ENCODE measurements at regions not wholly inside any gene's neighbourhood (a gene's known extent, or its start where the extent isn't known, plus 50 kb on each side); places are given as distances from the start of the nearest gene placed in this dataset.

- Mint-ChIP-seq H3K27me3 (no peaks in the 10 kb centered on the region), H3K4me1 (ENCODE audit: low read depth) (no peaks in the 10 kb centered on the region), H3K4me3 (no peak overlapping the region), H3K9me3 (no peaks in the 10 kb centered on the region), H3K36me3 (ENCODE audit: low read depth) (no peaks in the 10 kb centered on the region), H3K27ac (no peak overlapping the region)
- no peaks in the 10 kb centered on the region for H3K4me1 ChIP-seq (ENCODE audit: insufficient read depth, low read length)
- TF ChIP-seq CTCF (IDR thresholded peaks at IDR 0.05) = no peak
- DNase-seq (no peak), ATAC-seq (ENCODE audit: poor library complexity) (no peak)
- POLR2A ChIA-PET = no interaction called here
- CTCF ChIA-PET = no interaction called here
- H3K4me3 ChIP-seq (ENCODE audit: low read length) = no peak overlapping the region
- intact Hi-C loops (cut with DNase I, micrococcal nuclease) = no loop called here
- no peaks in the 10 kb centered on the region for H3K36me3 ChIP-seq (ENCODE audit: insufficient read depth, low read length)
- no peaks in the 10 kb centered on the region for H3K9me3 ChIP-seq (ENCODE audit: control insufficient read depth in 1 of 2, insufficient read depth in 1 of 2, low read length in 2 of 2)
- H3K27me3 ChIP-seq (ENCODE audit: control insufficient read depth in 1 of 2, insufficient read depth in 2 of 2, low read length in 2 of 2) = no peaks in the 10 kb centered on the region
- H3K27ac ChIP-seq (ENCODE audit: low read depth in 1 of 2, low read length in 2 of 2) = no peak overlapping the region
These were observed 237.6 kb upstream of the C11orf87 start for GRCh38 chr11:109184376-109184775.

- no peaks in the 10 kb centered on the region for H3K4me1 ChIP-seq (ENCODE audit: insufficient read depth, low read length)
- Mint-ChIP-seq H3K4me3 (no peak overlapping the region), H3K36me3 (ENCODE audit: low read depth) (no peaks in the 10 kb centered on the region), H3K4me1 (ENCODE audit: low read depth) (no peaks in the 10 kb centered on the region), H3K27ac (no peak overlapping the region), H3K9me3 (peaks cover 7% of the 10 kb centered on the region), H3K27me3 (no peaks in the 10 kb centered on the region)
- H3K27ac ChIP-seq (ENCODE audit: low read depth in 1 of 2, low read length in 2 of 2) = no peak overlapping the region
- ATAC-seq (ENCODE audit: poor library complexity) (no peak), DNase-seq (no peak)
- no peak overlapping the region for H3K4me3 ChIP-seq (ENCODE audit: low read length)
- no peak for TF ChIP-seq CTCF (IDR thresholded peaks at IDR 0.05)
- H3K9me3 ChIP-seq (ENCODE audit: control insufficient read depth in 1 of 2, insufficient read depth in 1 of 2, low read length in 2 of 2) = peaks cover 0 to 6% of the 10 kb centered on the region in 2 experiments
- intact Hi-C loops (cut with DNase I, micrococcal nuclease) = no loop called here
- ChIA-PET CTCF (no interaction called here), POLR2A (no interaction called here)
- H3K36me3 ChIP-seq (ENCODE audit: insufficient read depth, low read length) = no peaks in the 10 kb centered on the region
- H3K27me3 ChIP-seq (ENCODE audit: control insufficient read depth in 1 of 2, insufficient read depth in 2 of 2, low read length in 2 of 2) = no peaks in the 10 kb centered on the region
These were observed 229.1 kb upstream of the C11orf87 start for GRCh38 chr11:109192864-109193263.

GRCh38 chr11:109193880-109194279 is 228.1 kb upstream of the C11orf87 start:
- TF ChIP-seq CTCF (IDR thresholded peaks at IDR 0.05) = no peak
- Mint-ChIP-seq H3K27me3 (no peaks in the 10 kb centered on the region), H3K36me3 (ENCODE audit: low read depth) (no peaks in the 10 kb centered on the region), H3K4me3 (no peak overlapping the region), H3K4me1 (ENCODE audit: low read depth) (no peaks in the 10 kb centered on the region), H3K27ac (no peak overlapping the region), H3K9me3 (peaks cover 7% of the 10 kb centered on the region)
- ChIA-PET CTCF (no interaction called here), POLR2A (no interaction called here)
- intact Hi-C loops (cut with DNase I, micrococcal nuclease) = no loop called here
- Histone ChIP-seq H3K4me1 (ENCODE audit: insufficient read depth, low read length) (no peaks in the 10 kb centered on the region), H3K36me3 (ENCODE audit: insufficient read depth, low read length) (no peaks in the 10 kb centered on the region), H3K4me3 (ENCODE audit: low read length) (no peak overlapping the region), H3K27ac (ENCODE audit: low read depth in 1 of 2, low read length in 2 of 2) (no peak overlapping the region), H3K9me3 (ENCODE audit: control insufficient read depth in 1 of 2, insufficient read depth in 1 of 2, low read length in 2 of 2) (peaks cover 0 to 6% of the 10 kb centered on the region in 2 experiments), H3K27me3 (ENCODE audit: control insufficient read depth in 1 of 2, insufficient read depth in 2 of 2, low read length in 2 of 2) (no peaks in the 10 kb centered on the region)
- ATAC-seq (ENCODE audit: poor library complexity) (no peak), DNase-seq (no peak)

All from CD4-positive, alpha-beta T cell (primary cell).